Esophagus muscularis mucosa (tissue), 3 donors: ENCODE measurements at regions not wholly inside any gene's neighbourhood (a gene's known extent, or its start where the extent isn't known, plus 50 kb on each side); places are given as distances from the start of the nearest gene placed in this dataset.

Source experiments
- CTCF ChIP-seq, 3 experiments: fragments of 200-600 bp in 2 of 3; fragments of 450-650 bp in 1 of 3; sonication (generic) in 2 of 3; IDR thresholded peaks; one replicate each; pipeline ENCODE4 v1.5.1; 2017 to 2019; ENCODE audit warnings: antibody characterized with exemption in 3 of 3, mild to moderate bottlenecking in 2 of 3, moderate library complexity in 1 of 3
- EP300 ChIP-seq: sonication (generic); formaldehyde crosslinking; IDR thresholded peaks from one replicate; pipeline ENCODE4 v1.6.1; 2017; ENCODE audit warnings: antibody characterized with exemption

GRCh38 chrX:121103381-121103780, 56.0 kb downstream of the GLUD2 start:
- TF ChIP-seq EP300 (no peak), CTCF (IDR thresholded peaks at IDR 0.05) (no peak)
